ENCODE measurements at regions not wholly inside any gene's neighbourhood (a gene's known extent, or its start where the extent isn't known, plus 50 kb on each side); places are given as distances from the start of the nearest gene placed in this dataset.
"Not testable (repeated sequence)": the region's sequence is repeated elsewhere in the genome, so short reads cannot be mapped to it uniquely, and the experiment has no call there.

- Histone ChIP-seq H3K27ac (no peak overlapping the region), H3K9me3 (no peaks in the 10 kb centered on the region), H3K4me3 (no peak overlapping the region), H3K4me1 (no peaks in the 10 kb centered on the region), H3K27me3 (no peaks in the 10 kb centered on the region), H3K36me3 (replicated peaks in 1 of 2; ENCODE audit: insufficient read depth in 1 of 2, low read depth in 2 of 2) (no peaks in the 10 kb centered on the region)
- TF ChIP-seq CTCF (IDR thresholded peaks at IDR 0.05): no peak
- no peak for TF ChIP-seq POLR2A (IDR thresholded peaks at IDR 0.05)
- intact Hi-C loops (cut with DNase I): no loop called here
- no peak for DNase-seq
- WGBS, 2 donors: 66 to 70% methylated on average over 2 of the region's 2 CpGs
- ATAC-seq: no peak
Observed at GRCh38 chr2:220815698-220816097, 756.4 kb downstream of the EPHA4 start.

- H3K9me3 ChIP-seq: no peaks in the 10 kb centered on the region
- no peak overlapping the region for H3K4me3 ChIP-seq
- no peak overlapping the region for H3K27ac ChIP-seq
- TF ChIP-seq CTCF (IDR thresholded peaks at IDR 0.05) (no peak), POLR2A (IDR thresholded peaks at IDR 0.05) (no peak)
- ATAC-seq: no peak
- intact Hi-C loops (cut with DNase I): no loop called here
- H3K36me3 ChIP-seq (replicated peaks in 1 of 2; ENCODE audit: insufficient read depth in 1 of 2, low read depth in 2 of 2): no peaks in the 10 kb centered on the region
- WGBS, 2 donors: 58 to 63% methylated on average over 1 of the region's 1 CpG
- no peaks in the 10 kb centered on the region for H3K27me3 ChIP-seq
- no peaks in the 10 kb centered on the region for H3K4me1 ChIP-seq
- no peak for DNase-seq
Observed at GRCh38 chr2:220821683-220822082, 750.4 kb downstream of the EPHA4 start.

- H3K9me3 ChIP-seq; ATAC-seq; H3K27me3 ChIP-seq; H3K36me3 ChIP-seq (replicated peaks in 1 of 2; ENCODE audit: insufficient read depth in 1 of 2, low read depth in 2 of 2); intact Hi-C loops (cut with DNase I); H3K27ac ChIP-seq; H3K4me1 ChIP-seq; DNase-seq; H3K4me3 ChIP-seq: not testable (repeated sequence)
Observed at GRCh38 chr2:220823590-220823989, 748.5 kb downstream of the EPHA4 start.

GRCh38 chr2:220833446-220833845 lies 738.7 kb downstream of the EPHA4 start:
- Histone ChIP-seq H3K9me3 (no peaks in the 10 kb centered on the region), H3K4me1 (no peaks in the 10 kb centered on the region), H3K36me3 (replicated peaks in 1 of 2; ENCODE audit: insufficient read depth in 1 of 2, low read depth in 2 of 2) (no peaks in the 10 kb centered on the region), H3K27me3 (no peaks in the 10 kb centered on the region), H3K27ac (no peak overlapping the region), H3K4me3 (no peak overlapping the region)
- TF ChIP-seq CTCF (IDR thresholded peaks at IDR 0.05): no peak
- TF ChIP-seq POLR2A (IDR thresholded peaks at IDR 0.05): no peak
- intact Hi-C loops (cut with DNase I): no loop called here
- 30 to 40% methylated on average over 1 of the region's 1 CpG for WGBS, 2 donors
- DNase-seq (no peak), ATAC-seq (no peak)

GRCh38 chr2:220835583-220835982 lies 736.5 kb downstream of the EPHA4 start:
- H3K36me3 ChIP-seq (replicated peaks in 1 of 2; ENCODE audit: insufficient read depth in 1 of 2, low read depth in 2 of 2): no peaks in the 10 kb centered on the region
- DNase-seq: no peak
- H3K27ac ChIP-seq: no peak overlapping the region
- intact Hi-C loops (cut with DNase I): no loop called here
- H3K4me3 ChIP-seq: no peak overlapping the region
- no peak for ATAC-seq
- no peaks in the 10 kb centered on the region for H3K9me3 ChIP-seq
- H3K4me1 ChIP-seq: no peaks in the 10 kb centered on the region
- no peaks in the 10 kb centered on the region for H3K27me3 ChIP-seq
- no peak for TF ChIP-seq POLR2A (IDR thresholded peaks at IDR 0.05)
- TF ChIP-seq CTCF (IDR thresholded peaks at IDR 0.05): no peak
- 47 to 60% methylated on average over 5 of the region's 5 CpGs for WGBS, 2 donors

All from body of pancreas (tissue), 4 donors.